ENCODE measurements at regions not wholly inside any gene's neighbourhood (a gene's known extent, or its start where the extent isn't known, plus 50 kb on each side); places are given as distances from the start of the nearest gene placed in this dataset.

DNA sequence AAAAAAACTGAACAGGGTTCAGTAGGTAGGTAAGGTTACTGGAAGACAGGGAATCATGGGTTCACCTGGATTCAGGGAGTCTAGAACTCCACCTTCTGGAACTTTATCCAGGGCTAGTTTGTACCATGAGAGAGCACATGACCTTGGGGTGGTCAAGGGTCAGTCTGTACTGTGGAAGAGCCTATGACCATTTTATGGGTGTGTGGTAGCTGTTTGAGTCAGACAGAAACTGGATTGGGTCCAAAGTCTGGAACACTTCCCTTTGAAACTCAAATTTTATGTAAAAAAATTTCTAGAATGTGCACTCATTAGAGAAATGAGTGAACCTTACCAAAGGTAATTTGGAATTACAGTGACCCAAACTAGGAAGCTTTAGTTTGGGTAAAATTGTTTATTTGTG lies 486.0 kb upstream of the AGTR1 start:
- Mint-ChIP-seq H3K4me3 (no peak overlapping the region), H3K27me3 (ENCODE audit: insufficient read depth) (no peaks in the 10 kb centered on the region), H3K9me3 (no peaks in the 10 kb centered on the region), H3K4me1 (ENCODE audit: low read depth) (no peaks in the 10 kb centered on the region), H3K36me3 (ENCODE audit: low read depth) (no peaks in the 10 kb centered on the region), H3K27ac (no peak overlapping the region)
- intact Hi-C loops (cut with micrococcal nuclease): no loop called here
- no peak for DNase-seq (ENCODE audit: low spot score)

DNA sequence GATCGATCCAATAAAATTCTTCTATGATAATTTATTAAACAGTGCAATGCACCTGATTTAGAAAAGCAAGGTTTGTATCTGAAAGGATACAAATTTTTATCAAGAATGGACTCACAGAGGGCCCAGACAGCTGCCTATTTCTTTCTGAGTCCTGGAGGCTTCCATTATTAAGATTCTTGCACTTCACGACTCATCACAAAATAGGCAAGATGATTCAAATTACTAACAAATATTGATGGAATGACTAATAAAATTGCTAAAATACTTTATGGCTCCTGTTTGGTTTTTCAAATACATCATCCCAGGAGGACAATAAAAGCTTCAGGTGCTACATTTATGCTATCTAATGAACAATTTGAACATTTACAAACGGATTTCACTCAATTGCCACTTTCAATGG lies 483.0 kb upstream of the AGTR1 start:
- no peaks in the 10 kb centered on the region for H3K9me3 Mint-ChIP-seq
- H3K4me3 Mint-ChIP-seq: no peak overlapping the region
- H3K27me3 Mint-ChIP-seq (ENCODE audit: insufficient read depth): no peaks in the 10 kb centered on the region
- no peak for DNase-seq (ENCODE audit: low spot score)
- no peaks in the 10 kb centered on the region for H3K36me3 Mint-ChIP-seq (ENCODE audit: low read depth)
- H3K27ac Mint-ChIP-seq: no peak overlapping the region
- H3K4me1 Mint-ChIP-seq (ENCODE audit: low read depth): no peaks in the 10 kb centered on the region
- intact Hi-C loops (cut with micrococcal nuclease): no loop called here

DNA sequence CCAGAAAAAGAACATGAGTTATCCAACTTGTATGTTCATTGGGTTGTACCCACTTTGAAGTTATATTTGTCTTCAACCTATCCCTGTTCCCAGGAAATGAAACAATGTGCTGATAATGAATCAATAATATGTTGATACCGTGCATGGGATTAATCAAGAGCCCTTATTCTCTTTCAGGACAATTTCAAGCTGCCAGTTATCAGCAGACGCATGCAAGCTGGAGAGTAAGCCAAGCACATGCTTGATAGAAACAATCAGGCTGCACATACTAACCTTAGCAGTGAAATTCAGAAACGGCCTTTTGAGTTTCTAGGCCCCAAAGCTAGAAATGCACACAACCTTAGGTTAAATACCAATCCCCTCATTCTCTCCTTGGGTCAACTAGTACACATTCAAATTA lies 480.4 kb upstream of the AGTR1 start:
- DNase-seq (ENCODE audit: low spot score): no peak
- no peak overlapping the region for H3K27ac Mint-ChIP-seq
- no peak overlapping the region for H3K4me3 Mint-ChIP-seq
- H3K9me3 Mint-ChIP-seq: no peaks in the 10 kb centered on the region
- no peaks in the 10 kb centered on the region for H3K36me3 Mint-ChIP-seq (ENCODE audit: low read depth)
- intact Hi-C loops (cut with micrococcal nuclease): no loop called here
- no peaks in the 10 kb centered on the region for H3K27me3 Mint-ChIP-seq (ENCODE audit: insufficient read depth)
- no peaks in the 10 kb centered on the region for H3K4me1 Mint-ChIP-seq (ENCODE audit: low read depth)

DNA sequence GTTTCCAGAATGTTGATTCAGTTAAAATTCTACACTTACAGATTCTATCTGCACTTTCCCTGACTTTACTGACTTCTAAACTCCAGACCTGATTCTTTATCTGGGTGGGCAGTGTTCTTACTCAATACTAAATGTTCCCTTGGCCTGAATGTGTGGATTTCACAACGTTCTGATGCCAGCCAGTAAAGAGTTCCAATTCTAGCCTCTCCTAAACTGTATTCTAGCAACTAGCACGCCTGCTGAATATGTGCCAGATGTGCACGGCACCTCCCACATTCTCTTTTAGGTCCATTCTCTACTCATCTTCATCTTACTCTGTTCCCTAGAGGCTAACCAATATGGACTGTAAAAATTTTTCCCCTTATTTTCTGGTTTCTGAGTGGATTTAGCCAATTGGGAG lies 479.5 kb upstream of the AGTR1 start:
- Mint-ChIP-seq H3K27ac (no peak overlapping the region), H3K27me3 (ENCODE audit: insufficient read depth) (no peaks in the 10 kb centered on the region), H3K9me3 (no peaks in the 10 kb centered on the region), H3K4me1 (ENCODE audit: low read depth) (no peaks in the 10 kb centered on the region), H3K4me3 (no peak overlapping the region), H3K36me3 (ENCODE audit: low read depth) (no peaks in the 10 kb centered on the region)
- no peak for DNase-seq (ENCODE audit: low spot score)
- intact Hi-C loops (cut with micrococcal nuclease): no loop called here

DNA sequence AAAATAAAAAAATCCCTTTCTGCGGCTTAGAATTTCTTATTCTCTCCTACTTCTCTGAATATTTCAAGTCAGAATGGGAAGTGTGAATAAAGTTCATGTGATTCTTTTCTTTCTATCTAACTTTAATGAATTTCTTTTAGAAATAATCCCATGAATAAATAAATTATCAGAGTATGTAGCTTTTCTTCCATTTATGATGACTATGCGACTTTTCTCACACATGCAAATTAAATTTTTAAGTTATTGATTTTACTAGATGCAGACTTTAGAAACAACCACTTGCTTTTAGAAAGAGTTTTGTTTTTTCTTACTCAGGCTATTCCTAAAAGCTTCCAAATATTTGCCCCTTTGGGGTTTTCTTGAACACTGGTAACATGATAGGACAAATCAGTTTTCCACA lies 477.7 kb upstream of the AGTR1 start:
- Mint-ChIP-seq H3K4me3 (no peak overlapping the region), H3K27ac (no peak overlapping the region), H3K4me1 (ENCODE audit: low read depth) (no peaks in the 10 kb centered on the region), H3K27me3 (ENCODE audit: insufficient read depth) (no peaks in the 10 kb centered on the region), H3K36me3 (ENCODE audit: low read depth) (no peaks in the 10 kb centered on the region), H3K9me3 (no peaks in the 10 kb centered on the region)
- DNase-seq (ENCODE audit: low spot score): no peak
- intact Hi-C loops (cut with micrococcal nuclease): no loop called here

DNA sequence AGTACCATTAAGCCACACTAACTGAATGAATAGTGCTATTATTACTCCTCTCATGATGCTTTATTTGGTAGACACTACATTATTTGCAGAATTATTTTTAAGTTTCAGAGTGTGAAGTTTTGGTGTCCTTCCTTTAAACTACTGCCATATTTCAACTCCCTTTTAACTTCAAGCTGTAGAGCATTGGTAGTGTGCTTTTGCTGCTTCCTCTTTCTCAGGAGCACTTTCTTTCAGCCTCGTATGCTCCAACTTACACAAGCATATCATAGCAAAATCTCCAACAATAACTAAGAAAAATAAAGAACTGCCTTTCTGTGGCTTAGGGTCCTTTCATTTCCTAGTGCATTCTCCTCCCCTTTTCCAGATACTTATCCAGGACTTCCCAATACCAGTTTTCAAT lies 476.4 kb upstream of the AGTR1 start:
- H3K36me3 Mint-ChIP-seq (ENCODE audit: low read depth): no peaks in the 10 kb centered on the region
- no peaks in the 10 kb centered on the region for H3K9me3 Mint-ChIP-seq
- H3K27me3 Mint-ChIP-seq (ENCODE audit: insufficient read depth): no peaks in the 10 kb centered on the region
- intact Hi-C loops (cut with micrococcal nuclease): no loop called here
- H3K4me3 Mint-ChIP-seq: no peak overlapping the region
- no peak for DNase-seq (ENCODE audit: low spot score)
- no peak overlapping the region for H3K27ac Mint-ChIP-seq
- no peaks in the 10 kb centered on the region for H3K4me1 Mint-ChIP-seq (ENCODE audit: low read depth)

DNA sequence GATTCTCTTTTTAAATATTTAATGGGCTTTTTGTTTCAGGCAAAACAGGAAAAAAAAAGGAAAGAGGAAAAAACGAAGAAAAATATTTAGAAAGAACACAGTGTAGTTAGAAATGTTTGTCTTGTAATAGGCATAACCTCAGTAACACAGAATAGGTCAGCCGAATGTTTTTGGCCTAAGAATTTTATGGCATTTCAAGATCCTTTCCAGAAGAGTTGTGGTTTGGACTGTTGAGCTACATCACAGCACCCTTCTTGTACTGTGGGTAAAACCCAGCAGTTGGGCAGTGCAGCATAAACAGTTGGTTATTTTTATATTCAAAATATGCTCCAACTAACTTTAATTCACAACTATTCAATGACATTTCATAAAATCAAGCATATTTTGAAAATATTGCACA lies 474.4 kb upstream of the AGTR1 start:
- no peak overlapping the region for H3K27ac Mint-ChIP-seq
- no peak overlapping the region for H3K4me3 Mint-ChIP-seq
- intact Hi-C loops (cut with micrococcal nuclease): no loop called here
- H3K36me3 Mint-ChIP-seq (ENCODE audit: low read depth): no peaks in the 10 kb centered on the region
- H3K4me1 Mint-ChIP-seq (ENCODE audit: low read depth): no peaks in the 10 kb centered on the region
- DNase-seq (ENCODE audit: low spot score): no peak
- no peaks in the 10 kb centered on the region for H3K27me3 Mint-ChIP-seq (ENCODE audit: insufficient read depth)
- no peaks in the 10 kb centered on the region for H3K9me3 Mint-ChIP-seq

DNA sequence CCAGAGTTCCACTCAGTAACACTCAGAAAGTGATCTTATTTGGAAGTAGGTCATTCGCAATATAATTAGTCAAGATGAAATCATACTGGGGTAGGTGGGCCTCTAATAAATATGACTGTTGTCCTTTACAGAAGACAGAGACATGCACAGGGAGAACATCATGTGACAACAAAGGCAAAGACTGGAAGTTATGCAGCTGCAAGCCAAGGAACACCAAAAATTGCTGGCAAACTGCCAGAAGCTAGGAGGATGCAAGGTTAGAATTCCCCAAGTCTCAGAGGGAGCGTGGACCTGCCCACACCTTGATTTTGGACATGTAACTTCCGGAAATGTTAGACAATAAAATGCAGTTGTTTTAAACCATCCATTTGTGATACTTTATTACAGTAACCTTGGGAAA lies 471.5 kb upstream of the AGTR1 start:
- Mint-ChIP-seq H3K4me3 (no peak overlapping the region), H3K27ac (no peak overlapping the region), H3K4me1 (ENCODE audit: low read depth) (no peaks in the 10 kb centered on the region), H3K27me3 (ENCODE audit: insufficient read depth) (no peaks in the 10 kb centered on the region), H3K36me3 (ENCODE audit: low read depth) (no peaks in the 10 kb centered on the region), H3K9me3 (no peaks in the 10 kb centered on the region)
- intact Hi-C loops (cut with micrococcal nuclease): no loop called here
- DNase-seq (ENCODE audit: low spot score): no peak

DNA sequence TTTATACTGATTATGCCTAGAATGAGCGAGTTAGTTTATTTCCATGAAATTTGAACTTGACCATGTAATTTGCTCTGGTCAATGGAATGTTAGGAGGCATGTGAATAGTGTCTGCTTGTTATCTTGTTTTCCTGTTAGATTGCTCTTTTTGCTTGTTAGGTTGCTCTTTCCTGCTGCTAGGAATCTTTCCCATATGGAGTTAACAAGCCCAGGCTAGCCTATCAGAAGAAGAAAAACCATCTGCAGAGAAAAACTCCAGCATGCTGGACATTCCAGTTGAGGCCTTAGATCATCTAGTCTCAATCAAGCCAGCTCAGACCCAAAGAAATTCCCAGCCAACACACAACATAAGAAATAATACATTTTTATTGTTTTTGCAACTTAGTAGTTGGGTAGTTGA lies 470.2 kb upstream of the AGTR1 start:
- Mint-ChIP-seq H3K27ac (no peak overlapping the region), H3K27me3 (ENCODE audit: insufficient read depth) (no peaks in the 10 kb centered on the region), H3K4me1 (ENCODE audit: low read depth) (no peaks in the 10 kb centered on the region), H3K4me3 (no peak overlapping the region), H3K9me3 (no peaks in the 10 kb centered on the region), H3K36me3 (ENCODE audit: low read depth) (no peaks in the 10 kb centered on the region)
- intact Hi-C loops (cut with micrococcal nuclease): no loop called here
- no peak for DNase-seq (ENCODE audit: low spot score)

DNA sequence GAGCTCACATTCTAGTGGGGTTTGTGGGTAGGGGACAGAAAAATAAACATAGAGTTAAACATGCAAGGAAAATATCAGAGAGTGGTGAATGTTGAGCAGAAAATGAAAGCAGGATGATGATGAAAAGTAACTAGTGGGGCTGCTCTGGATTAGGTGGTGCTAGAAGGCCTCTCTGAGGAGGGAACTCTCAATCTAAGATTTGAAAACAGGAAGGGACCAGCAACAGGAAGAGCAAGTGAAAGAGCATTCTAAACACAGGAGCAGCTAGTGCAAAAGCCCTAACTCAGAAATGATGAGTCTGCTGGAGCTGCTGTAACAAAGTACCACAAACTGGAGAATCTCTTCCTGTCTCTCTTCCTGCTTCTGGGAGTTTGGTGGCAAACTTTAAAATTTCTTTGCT lies 468.6 kb upstream of the AGTR1 start:
- H3K27ac Mint-ChIP-seq: no peak overlapping the region
- H3K27me3 Mint-ChIP-seq (ENCODE audit: insufficient read depth): no peaks in the 10 kb centered on the region
- H3K9me3 Mint-ChIP-seq: no peaks in the 10 kb centered on the region
- H3K36me3 Mint-ChIP-seq (ENCODE audit: low read depth): no peaks in the 10 kb centered on the region
- no peak overlapping the region for H3K4me3 Mint-ChIP-seq
- intact Hi-C loops (cut with micrococcal nuclease): no loop called here
- no peaks in the 10 kb centered on the region for H3K4me1 Mint-ChIP-seq (ENCODE audit: low read depth)
- DNase-seq (ENCODE audit: low spot score): no peak

DNA sequence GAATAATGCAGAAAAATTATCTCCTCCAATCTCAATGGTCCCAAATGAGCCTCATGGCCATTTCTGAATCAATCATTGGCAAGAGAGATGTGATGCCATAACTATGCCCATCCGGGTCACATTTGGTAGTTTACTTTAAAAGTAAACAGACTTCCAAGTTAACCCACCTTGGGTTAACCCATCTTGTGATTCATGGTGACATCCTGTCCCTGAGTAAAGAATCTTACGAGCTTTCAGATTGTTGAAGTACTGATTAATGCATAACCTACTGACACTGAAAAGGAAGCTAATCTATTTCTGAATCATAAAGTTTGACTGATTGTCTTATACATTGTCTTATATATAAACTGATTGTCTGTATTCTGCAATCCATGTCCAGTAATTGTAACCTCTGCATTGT lies 467.2 kb upstream of the AGTR1 start:
- no peak overlapping the region for H3K27ac Mint-ChIP-seq
- no peaks in the 10 kb centered on the region for H3K27me3 Mint-ChIP-seq (ENCODE audit: insufficient read depth)
- no peak overlapping the region for H3K4me3 Mint-ChIP-seq
- H3K9me3 Mint-ChIP-seq: no peaks in the 10 kb centered on the region
- no peak for DNase-seq (ENCODE audit: low spot score)
- H3K4me1 Mint-ChIP-seq (ENCODE audit: low read depth): no peaks in the 10 kb centered on the region
- intact Hi-C loops (cut with micrococcal nuclease): no loop called here
- H3K36me3 Mint-ChIP-seq (ENCODE audit: low read depth): no peaks in the 10 kb centered on the region

DNA sequence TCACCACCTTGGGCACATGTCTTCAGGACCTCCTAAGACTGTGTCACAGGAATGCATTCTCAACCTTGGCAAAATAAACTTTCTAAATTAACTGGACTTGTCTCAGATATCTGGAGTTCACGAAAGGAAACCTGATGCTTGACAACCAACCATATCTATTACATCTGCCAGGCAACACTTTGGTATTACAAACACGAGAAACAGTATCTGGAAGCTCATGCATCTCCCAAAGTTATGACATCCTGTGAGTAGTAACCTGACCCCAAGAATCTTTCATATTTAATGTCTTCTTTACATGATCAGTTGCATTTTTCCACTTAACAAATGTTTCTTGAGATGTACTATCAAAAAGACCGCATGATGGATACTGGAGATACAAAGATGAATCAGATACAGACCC lies 465.3 kb upstream of the AGTR1 start:
- intact Hi-C loops (cut with micrococcal nuclease): no loop called here
- Mint-ChIP-seq H3K36me3 (ENCODE audit: low read depth) (no peaks in the 10 kb centered on the region), H3K9me3 (no peaks in the 10 kb centered on the region), H3K27ac (no peak overlapping the region), H3K27me3 (ENCODE audit: insufficient read depth) (peaks cover 1% of the 10 kb centered on the region), H3K4me3 (no peak overlapping the region), H3K4me1 (ENCODE audit: low read depth) (no peaks in the 10 kb centered on the region)
- DNase-seq (ENCODE audit: low spot score): no peak

DNA sequence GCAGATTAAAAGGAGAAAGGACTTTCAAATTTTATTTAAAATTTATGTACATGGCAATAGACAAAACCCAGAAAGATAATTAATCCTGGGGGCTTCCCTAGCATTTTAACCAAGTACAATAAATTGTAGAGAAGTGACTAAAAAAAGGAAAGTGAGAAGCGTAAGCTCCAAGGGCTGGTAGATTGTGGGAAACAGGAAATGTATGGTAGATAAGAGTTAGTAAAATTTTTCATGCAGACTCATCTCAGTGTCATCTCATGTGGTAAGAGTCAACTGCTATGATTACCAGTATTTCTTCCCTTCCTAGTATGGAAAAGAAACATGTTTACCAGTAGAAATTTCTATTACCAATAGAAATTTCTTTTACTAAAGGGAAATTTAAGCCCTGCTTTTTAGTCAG lies 464.3 kb upstream of the AGTR1 start:
- H3K27ac Mint-ChIP-seq: no peak overlapping the region
- no peaks in the 10 kb centered on the region for H3K9me3 Mint-ChIP-seq
- peaks cover 1% of the 10 kb centered on the region for H3K27me3 Mint-ChIP-seq (ENCODE audit: insufficient read depth)
- no peak overlapping the region for H3K4me3 Mint-ChIP-seq
- intact Hi-C loops (cut with micrococcal nuclease): no loop called here
- H3K36me3 Mint-ChIP-seq (ENCODE audit: low read depth): no peaks in the 10 kb centered on the region
- DNase-seq (ENCODE audit: low spot score): no peak
- no peaks in the 10 kb centered on the region for H3K4me1 Mint-ChIP-seq (ENCODE audit: low read depth)

DNA sequence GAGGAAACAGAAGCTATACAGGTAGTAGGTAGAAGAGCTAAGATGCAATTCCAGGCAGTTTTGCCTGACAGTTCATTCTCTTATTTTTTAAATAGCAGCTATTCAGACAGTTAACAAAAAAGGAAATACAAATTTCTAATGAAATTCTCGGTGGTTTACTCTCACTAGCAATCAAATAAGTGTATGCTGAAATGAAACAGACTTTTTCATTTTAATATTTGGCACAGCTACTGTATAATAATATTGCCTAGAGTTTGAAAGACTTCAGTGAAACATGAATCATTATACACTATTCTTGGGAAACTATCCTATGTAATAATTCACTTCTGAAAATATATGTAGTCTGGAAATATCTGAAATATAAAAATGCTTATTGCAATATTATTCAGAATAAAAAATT lies 463.2 kb upstream of the AGTR1 start:
- H3K27me3 Mint-ChIP-seq (ENCODE audit: insufficient read depth): peaks cover 1% of the 10 kb centered on the region
- DNase-seq (ENCODE audit: low spot score): no peak
- no peaks in the 10 kb centered on the region for H3K9me3 Mint-ChIP-seq
- no peak overlapping the region for H3K27ac Mint-ChIP-seq
- H3K4me1 Mint-ChIP-seq (ENCODE audit: low read depth): no peaks in the 10 kb centered on the region
- H3K4me3 Mint-ChIP-seq: no peak overlapping the region
- intact Hi-C loops (cut with micrococcal nuclease): no loop called here
- no peaks in the 10 kb centered on the region for H3K36me3 Mint-ChIP-seq (ENCODE audit: low read depth)
